ENCODE measurements at regions not wholly inside any gene's neighbourhood (a gene's known extent, or its start where the extent isn't known, plus 50 kb on each side); places are given as distances from the start of the nearest gene placed in this dataset. TPM values are rescaled to one million over a fixed set of nuclear protein-coding genes. Genes with fewer than 3 reads are reported as not detected.
"Not testable (repeated sequence)": the region's sequence is repeated elsewhere in the genome, so short reads cannot be mapped to it uniquely, and the experiment has no call there.

- H3K4ac ChIP-seq (ENCODE audit: low read depth in 1 of 2, low read length in 2 of 2); DNase-seq; H3K18ac ChIP-seq (ENCODE audit: low read depth in 1 of 2, low read length in 2 of 2); H3K36me3 ChIP-seq (ENCODE audit: control insufficient read depth in 1 of 2, insufficient read depth in 2 of 2, low read depth in 1 of 2, low read length in 2 of 2); H3K23ac ChIP-seq (ENCODE audit: low read length in 2 of 2); H2BK15ac ChIP-seq (ENCODE audit: low read depth, poor library complexity, severe bottlenecking); H2AK5ac ChIP-seq (ENCODE audit: low read length, severe bottlenecking); H4K8ac ChIP-seq (ENCODE audit: low read length); H3K4me3 ChIP-seq (ENCODE audit: insufficient read depth in 1 of 2, low read depth in 1 of 2, low read length in 2 of 2); H4K91ac ChIP-seq (ENCODE audit: low read length); H3K9ac ChIP-seq (ENCODE audit: low read length); H3K4me1 ChIP-seq (ENCODE audit: control insufficient read depth, insufficient read depth, low read depth, low read length); H3K14ac ChIP-seq (ENCODE audit: low read length in 2 of 2); H3K27ac ChIP-seq (ENCODE audit: low read length, poor library complexity, severe bottlenecking); H3K27me3 ChIP-seq (ENCODE audit: control insufficient read depth in 1 of 2, insufficient read depth in 1 of 2, low read length in 2 of 2); H2BK5ac ChIP-seq (ENCODE audit: low read depth, low read length, poor library complexity, severe bottlenecking); H3K79me1 ChIP-seq (replicated peaks; ENCODE audit: low read length, poor library complexity, severe bottlenecking); H2BK120ac ChIP-seq (ENCODE audit: low read depth, low read length); H2AFZ ChIP-seq (ENCODE audit: low read depth, low read length); H2BK12ac ChIP-seq (ENCODE audit: low read length in 2 of 2); H3K4me2 ChIP-seq (ENCODE audit: low read length, poor library complexity, severe bottlenecking); H3K9me3 ChIP-seq (ENCODE audit: control insufficient read depth, low read length): not testable (repeated sequence)
- 100% methylated on average over 1 of the region's 1 CpG for WGBS
Observed at GRCh38 chr7:45785724-45786123, 87.2 kb downstream of the CCDC201 start.

- H3K9me3 ChIP-seq (ENCODE audit: control insufficient read depth, low read length); H3K9ac ChIP-seq (ENCODE audit: low read length); H3K27me3 ChIP-seq (ENCODE audit: control insufficient read depth in 1 of 2, insufficient read depth in 1 of 2, low read length in 2 of 2); H2AFZ ChIP-seq (ENCODE audit: low read depth, low read length); H4K8ac ChIP-seq (ENCODE audit: low read length); H4K91ac ChIP-seq (ENCODE audit: low read length); H3K4me2 ChIP-seq (ENCODE audit: low read length, poor library complexity, severe bottlenecking); H3K23ac ChIP-seq (ENCODE audit: low read length in 2 of 2); H3K18ac ChIP-seq (ENCODE audit: low read depth in 1 of 2, low read length in 2 of 2); H3K14ac ChIP-seq (ENCODE audit: low read length in 2 of 2); H3K36me3 ChIP-seq (ENCODE audit: control insufficient read depth in 1 of 2, insufficient read depth in 2 of 2, low read depth in 1 of 2, low read length in 2 of 2); H2AK5ac ChIP-seq (ENCODE audit: low read length, severe bottlenecking); DNase-seq; H3K79me1 ChIP-seq (replicated peaks; ENCODE audit: low read length, poor library complexity, severe bottlenecking); H3K4me3 ChIP-seq (ENCODE audit: insufficient read depth in 1 of 2, low read depth in 1 of 2, low read length in 2 of 2); H2BK12ac ChIP-seq (ENCODE audit: low read length in 2 of 2); H2BK15ac ChIP-seq (ENCODE audit: low read depth, poor library complexity, severe bottlenecking); H3K27ac ChIP-seq (ENCODE audit: low read length, poor library complexity, severe bottlenecking); H3K4me1 ChIP-seq (ENCODE audit: control insufficient read depth, insufficient read depth, low read depth, low read length); H3K4ac ChIP-seq (ENCODE audit: low read depth in 1 of 2, low read length in 2 of 2); H2BK120ac ChIP-seq (ENCODE audit: low read depth, low read length); H2BK5ac ChIP-seq (ENCODE audit: low read depth, low read length, poor library complexity, severe bottlenecking): not testable (repeated sequence)
Observed at GRCh38 chr7:45784775-45785174, 88.1 kb downstream of the CCDC201 start.

Small RNAs in the stretch of these regions (small RNA-seq; reads per million reads assigned to genes)
- not detected for gene RNU6-241P (ENCODE audit: low read depth)

All from mesenchymal stem cell (in vitro differentiated cells and primary cell).